GM20000 (cell line): ENCODE measurements at regions not wholly inside any gene's neighbourhood (a gene's known extent, or its start where the extent isn't known, plus 50 kb on each side); places are given as distances from the start of the nearest gene placed in this dataset.
"Not testable (repeated sequence)": the region's sequence is repeated elsewhere in the genome, so short reads cannot be mapped to it uniquely, and the experiment has no call there.

ENCODE experiments used
- DNase-seq: peaks from one replicate; pipeline ENCODE4 v3.0.0; 2012; ENCODE audit warnings: low spot score
- TF ChIP-seq, protein P1 (sequence below): IDR thresholded peaks from 2 replicates; pipeline ENCODE4 v1.5.1; 2012; ENCODE audit warnings: mild to moderate bottlenecking, control low read depth; ENCODE audit errors: extremely low read depth, missing control alignments

DNA sequence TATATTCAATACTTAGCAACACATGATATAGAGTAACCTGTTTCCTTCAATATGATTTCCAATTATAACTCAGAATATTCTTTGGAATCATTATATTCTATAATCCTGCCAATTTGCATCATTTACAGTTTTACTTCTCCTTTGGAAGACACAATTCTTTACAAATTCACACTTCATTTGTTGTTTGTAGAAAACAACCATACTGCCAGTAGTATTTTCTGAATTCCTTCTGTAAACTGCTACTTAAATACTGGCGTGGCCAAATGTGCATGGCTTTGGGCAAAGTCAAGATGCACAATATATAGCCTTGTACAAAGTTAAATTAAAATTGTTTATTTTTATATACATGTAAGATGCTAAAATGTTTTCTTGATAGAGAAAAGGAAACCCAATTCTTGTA, 687.1 kb upstream of the NEGR1 start:
- TF ChIP-seq, protein P1, sequence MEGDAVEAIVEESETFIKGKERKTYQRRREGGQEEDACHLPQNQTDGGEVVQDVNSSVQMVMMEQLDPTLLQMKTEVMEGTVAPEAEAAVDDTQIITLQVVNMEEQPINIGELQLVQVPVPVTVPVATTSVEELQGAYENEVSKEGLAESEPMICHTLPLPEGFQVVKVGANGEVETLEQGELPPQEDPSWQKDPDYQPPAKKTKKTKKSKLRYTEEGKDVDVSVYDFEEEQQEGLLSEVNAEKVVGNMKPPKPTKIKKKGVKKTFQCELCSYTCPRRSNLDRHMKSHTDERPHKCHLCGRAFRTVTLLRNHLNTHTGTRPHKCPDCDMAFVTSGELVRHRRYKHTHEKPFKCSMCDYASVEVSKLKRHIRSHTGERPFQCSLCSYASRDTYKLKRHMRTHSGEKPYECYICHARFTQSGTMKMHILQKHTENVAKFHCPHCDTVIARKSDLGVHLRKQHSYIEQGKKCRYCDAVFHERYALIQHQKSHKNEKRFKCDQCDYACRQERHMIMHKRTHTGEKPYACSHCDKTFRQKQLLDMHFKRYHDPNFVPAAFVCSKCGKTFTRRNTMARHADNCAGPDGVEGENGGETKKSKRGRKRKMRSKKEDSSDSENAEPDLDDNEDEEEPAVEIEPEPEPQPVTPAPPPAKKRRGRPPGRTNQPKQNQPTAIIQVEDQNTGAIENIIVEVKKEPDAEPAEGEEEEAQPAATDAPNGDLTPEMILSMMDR, result no peak
- no peak for DNase-seq

DNA sequence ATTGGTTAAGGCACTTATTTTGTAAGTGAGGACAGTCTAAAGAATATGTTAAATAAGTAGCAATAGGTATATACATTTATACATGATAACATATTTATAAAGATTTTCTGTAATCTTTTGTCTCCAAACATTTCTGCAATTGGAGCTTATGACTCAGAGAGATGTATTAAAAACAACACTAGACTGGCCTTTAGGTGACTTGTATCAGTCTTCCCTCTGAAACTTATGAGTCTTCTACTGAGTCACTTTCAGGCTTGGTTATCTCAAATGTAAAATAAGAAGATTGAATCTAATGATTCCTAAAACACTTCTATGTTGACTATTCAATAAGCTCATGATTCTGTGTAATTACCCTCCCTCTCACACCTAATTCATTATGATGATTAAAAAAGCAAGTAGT, 672.6 kb upstream of the NEGR1 start:
- TF ChIP-seq, protein P1, result no peak
- no peak for DNase-seq

- DNase-seq, result not testable (repeated sequence)
Measured at GRCh38 chr1:72950900-72951299, 668.6 kb upstream of the NEGR1 start.

DNA sequence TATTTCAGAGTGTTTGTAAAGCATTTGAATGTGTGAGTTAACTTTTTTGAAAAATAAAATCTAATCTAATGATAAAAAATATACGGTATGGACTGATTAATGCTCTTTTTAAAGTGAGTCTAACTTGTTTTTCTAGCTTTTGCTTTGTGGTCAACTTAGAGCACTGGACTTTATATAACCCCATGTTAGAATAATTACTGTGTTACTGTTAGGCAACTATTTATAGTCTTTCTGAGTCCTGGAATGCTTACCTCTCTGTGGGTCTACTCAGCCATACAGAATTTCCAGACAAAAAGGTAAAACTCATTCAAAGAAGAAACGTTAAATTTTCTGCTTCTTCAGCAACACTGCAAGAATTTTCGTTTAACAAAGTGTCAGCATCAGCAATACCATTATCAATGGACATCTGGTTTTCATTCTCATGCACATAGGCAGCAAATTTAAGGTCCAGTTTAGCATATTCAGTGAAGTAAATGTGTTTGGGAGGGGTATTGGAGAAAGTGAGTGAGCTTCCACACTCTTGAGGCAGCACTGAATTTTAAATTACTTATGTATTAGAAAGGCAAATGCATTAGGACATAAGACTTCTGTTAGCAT, 664.7 kb upstream of the NEGR1 start:
- no peak for DNase-seq
- TF ChIP-seq, protein P1, result no peak

DNA sequence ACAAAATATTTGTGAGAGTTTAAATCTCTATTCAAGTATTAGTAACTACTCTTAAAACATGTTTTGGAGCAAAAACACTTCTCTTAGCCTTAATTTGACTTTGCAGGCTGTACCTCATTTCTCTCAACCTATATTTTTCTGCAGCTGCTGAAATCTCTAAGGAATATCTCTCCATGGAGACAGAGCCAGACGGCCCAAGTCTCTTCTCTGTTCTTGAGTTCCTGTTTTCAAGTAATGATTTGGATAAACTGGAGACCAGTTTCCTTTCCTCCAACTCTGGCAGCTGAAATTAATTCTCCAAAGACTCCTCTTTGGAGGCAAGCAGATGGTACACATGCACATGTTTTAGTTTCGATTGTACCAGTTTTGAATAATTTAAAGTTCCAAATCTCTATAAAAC, 659.7 kb upstream of the NEGR1 start:
- TF ChIP-seq, protein P1, result no peak
- DNase-seq, result no peak

DNA sequence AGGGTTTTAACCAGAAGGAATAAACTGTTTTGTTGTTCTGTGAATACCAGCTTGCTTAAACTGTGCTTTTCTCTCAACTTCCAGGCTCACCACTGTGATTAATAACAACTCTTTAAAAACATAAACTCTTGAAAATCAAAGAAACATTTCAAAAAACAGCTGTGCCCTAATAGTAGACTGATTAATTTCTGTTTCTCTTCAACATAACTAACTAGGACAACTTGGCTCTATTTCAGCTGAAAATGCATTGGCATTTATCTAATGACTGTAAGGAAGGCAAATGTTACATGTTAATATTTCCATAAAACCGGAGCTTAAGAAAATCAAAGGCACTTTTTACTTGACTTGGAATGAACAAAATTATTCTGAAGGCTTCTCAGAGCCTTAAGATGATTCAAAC, 656.1 kb upstream of the NEGR1 start:
- TF ChIP-seq, protein P1, result no peak
- DNase-seq, result no peak

DNA sequence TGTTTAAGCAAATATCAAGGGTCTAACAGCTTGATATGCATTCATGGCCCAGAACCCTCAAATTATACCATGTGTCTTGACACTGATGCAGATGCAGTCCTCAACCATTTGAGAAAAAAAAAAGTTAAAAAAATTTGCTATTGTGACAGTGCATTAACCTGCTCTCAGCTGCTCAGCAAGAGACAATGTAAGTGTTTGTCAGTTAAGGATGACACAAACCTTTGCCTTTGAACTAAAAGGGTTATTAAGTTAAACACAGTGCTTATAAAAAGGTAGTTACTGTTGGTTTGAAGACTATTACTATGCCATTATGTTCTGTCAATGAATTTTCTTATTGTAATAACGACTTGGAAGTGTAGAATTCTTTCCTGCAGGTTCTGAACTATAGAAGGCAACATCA, 655.6 kb upstream of the NEGR1 start:
- DNase-seq, result no peak
- TF ChIP-seq, protein P1, result no peak

- no peak for DNase-seq
- TF ChIP-seq, protein P1, result no peak
Measured at GRCh38 chr1:72936942-72937341, 654.6 kb upstream of the NEGR1 start.
